OCI-LY1 (cell line): ENCODE measurements at regions not wholly inside any gene's neighbourhood (a gene's known extent, or its start where the extent isn't known, plus 50 kb on each side); places are given as distances from the start of the nearest gene placed in this dataset.

ENCODE experiments used
- CTCF ChIP-seq: fragments of 200-600 bp; sonication (generic), shearing (Covaris generic); IDR thresholded peaks from 2 replicates; pipeline ENCODE4 v1.5.1; 2017; ENCODE audit warnings: mild to moderate bottlenecking, antibody characterized with exemption, low read length, moderate library complexity, mixed read lengths
- EZH2 ChIP-seq: fragments of 200-600 bp; sonication (generic), shearing (Covaris generic); IDR thresholded peaks from 2 replicates; pipeline ENCODE4 v1.8.0; 2017; ENCODE audit warnings: borderline replicate concordance, mixed run types, mild to moderate bottlenecking, antibody characterized with exemption, low read length, moderate library complexity, mixed read lengths

- no peak for TF ChIP-seq CTCF
- TF ChIP-seq EZH2: no peak
Measured at GRCh38 chr9:91012933-91013841, 211.6 kb downstream of the SYK start.
